NB4 (cell line): ENCODE measurements at regions not wholly inside any gene's neighbourhood (a gene's known extent, or its start where the extent isn't known, plus 50 kb on each side); places are given as distances from the start of the nearest gene placed in this dataset.

Experiments
- MAX ChIP-seq: IDR thresholded peaks from 2 replicates; pipeline ENCODE4 v1.6.1; 2011; ENCODE audit warnings: low read depth, low read length
- MYC ChIP-seq: IDR thresholded peaks from 2 replicates; pipeline ENCODE4 v1.6.1; 2011; ENCODE audit warnings: low read depth, low read length
- POLR2A ChIP-seq: IDR thresholded peaks from 2 replicates; pipeline ENCODE4 v1.6.1; 2011; ENCODE audit warnings: mild to moderate bottlenecking; ENCODE audit not compliant: insufficient read length; ENCODE audit errors: extremely low read depth
- TF ChIP-seq, protein P1 (sequence below): IDR thresholded peaks from one replicate; pipeline ENCODE4 v1.5.1; 2012; ENCODE audit warnings: low read depth, low read length

DNA sequence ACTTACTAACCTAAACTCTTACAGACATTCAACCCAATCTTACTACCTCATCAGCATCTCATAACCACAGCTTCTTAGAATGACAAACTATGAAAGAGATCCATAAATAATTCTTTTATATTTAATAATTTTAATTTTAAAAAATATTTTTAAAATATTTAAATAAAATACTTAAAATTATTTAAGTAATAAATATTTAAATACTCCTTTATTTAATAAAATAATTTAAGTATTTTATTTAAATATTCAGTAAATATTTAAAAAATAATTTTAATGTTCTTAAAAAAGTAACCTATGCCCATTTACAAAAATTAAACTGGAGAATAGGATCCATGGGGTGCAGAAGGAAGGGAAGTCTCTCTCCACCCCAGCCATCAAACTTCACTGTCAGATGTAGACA, 627.3 kb upstream of the MGMT start:
- TF ChIP-seq, protein P1, sequence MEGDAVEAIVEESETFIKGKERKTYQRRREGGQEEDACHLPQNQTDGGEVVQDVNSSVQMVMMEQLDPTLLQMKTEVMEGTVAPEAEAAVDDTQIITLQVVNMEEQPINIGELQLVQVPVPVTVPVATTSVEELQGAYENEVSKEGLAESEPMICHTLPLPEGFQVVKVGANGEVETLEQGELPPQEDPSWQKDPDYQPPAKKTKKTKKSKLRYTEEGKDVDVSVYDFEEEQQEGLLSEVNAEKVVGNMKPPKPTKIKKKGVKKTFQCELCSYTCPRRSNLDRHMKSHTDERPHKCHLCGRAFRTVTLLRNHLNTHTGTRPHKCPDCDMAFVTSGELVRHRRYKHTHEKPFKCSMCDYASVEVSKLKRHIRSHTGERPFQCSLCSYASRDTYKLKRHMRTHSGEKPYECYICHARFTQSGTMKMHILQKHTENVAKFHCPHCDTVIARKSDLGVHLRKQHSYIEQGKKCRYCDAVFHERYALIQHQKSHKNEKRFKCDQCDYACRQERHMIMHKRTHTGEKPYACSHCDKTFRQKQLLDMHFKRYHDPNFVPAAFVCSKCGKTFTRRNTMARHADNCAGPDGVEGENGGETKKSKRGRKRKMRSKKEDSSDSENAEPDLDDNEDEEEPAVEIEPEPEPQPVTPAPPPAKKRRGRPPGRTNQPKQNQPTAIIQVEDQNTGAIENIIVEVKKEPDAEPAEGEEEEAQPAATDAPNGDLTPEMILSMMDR, result no peak
- TF ChIP-seq MYC (no peak), POLR2A (no peak), MAX (no peak)
